ENCODE measurements at regions not wholly inside any gene's neighbourhood (a gene's known extent, or its start where the extent isn't known, plus 50 kb on each side); places are given as distances from the start of the nearest gene placed in this dataset.

- no TSS peak for BruUV-seq (replicated peaks)
- Histone ChIP-seq H3K9me2 (ENCODE audit: insufficient read depth) (no peaks in the 10 kb centered on the region), H3K9me3 (ENCODE audit: control insufficient read depth in 1 of 2, insufficient read depth in 1 of 2, low read depth in 1 of 2, low read length in 2 of 2) (no peaks in the 10 kb centered on the region), H3K4me3 (replicated peaks in 1 of 2; ENCODE audit: low read depth in 1 of 2, low read length in 2 of 2) (no peak overlapping the region), H3K79me2 (ENCODE audit: insufficient read depth, low read length) (no peaks in the 10 kb centered on the region), H3K36me3 (ENCODE audit: control insufficient read depth in 1 of 2, insufficient read depth in 2 of 2, low read length in 2 of 2) (no peaks in the 10 kb centered on the region), H3K9ac (ENCODE audit: low read length) (no peak overlapping the region), H3K4me1 (ENCODE audit: control insufficient read depth in 1 of 2, insufficient read depth in 2 of 2, low read length in 2 of 2) (no peaks in the 10 kb centered on the region), H4K20me1 (ENCODE audit: insufficient read depth) (no peaks in the 10 kb centered on the region), H3K27ac (ENCODE audit: low read depth, low read length) (no peak overlapping the region), H3K27me3 (ENCODE audit: insufficient read depth, low read length) (no peaks in the 10 kb centered on the region), H2AFZ (ENCODE audit: low read depth, low read length, poor library complexity, severe bottlenecking) (no peak overlapping the region), H3K4me2 (ENCODE audit: low read length) (no peak overlapping the region)
- intact Hi-C loops (cut with micrococcal nuclease): no loop called here
- DNase-seq (ENCODE audit: low read depth, low spot score) (no peak), ATAC-seq (no peak)
- CTCF ChIA-PET: no interaction called here
- RAD21 ChIA-PET (ENCODE audit: low non-redundant PET in 1 of 2, low total read pairs in 2 of 2, uncharacterized antibody in 2 of 2, unreplicated experiment in 2 of 2): no interaction called here
- TF ChIP-seq EZH2phosphoT487 (IDR thresholded peaks at IDR 0.05; ENCODE audit: borderline replicate concordance) (no peak), SP1 (IDR thresholded peaks at IDR 0.05; ENCODE audit: low read depth) (no peak), SIN3A (IDR thresholded peaks at IDR 0.05; ENCODE audit: low read depth) (no peak), FOSL1 (IDR thresholded peaks at IDR 0.05; ENCODE audit: low read depth) (no peak), ATF3 (IDR thresholded peaks at IDR 0.05) (no peak), ZNF274 (IDR thresholded peaks at IDR 0.05; ENCODE audit: low read depth, low read length) (no peak), CEBPB (IDR thresholded peaks at IDR 0.05; ENCODE audit: low read depth) (no peak), RAD21 (IDR thresholded peaks at IDR 0.05; ENCODE audit: low read depth) (no peak), ZFX (IDR thresholded peaks at IDR 0.05) (no peak), POLR2AphosphoS5 (IDR thresholded peaks at IDR 0.05; ENCODE audit: low read depth, low read length) (no peak), SRF (IDR thresholded peaks at IDR 0.05; ENCODE audit: low read depth) (no peak)
- POLR2A ChIA-PET: no interaction called here
Measured at GRCh38 chr2:146764301-146764700, 1080.5 kb upstream of the ACVR2A start.

- Histone ChIP-seq H3K4me1 (ENCODE audit: control insufficient read depth in 1 of 2, insufficient read depth in 2 of 2, low read length in 2 of 2) (no peaks in the 10 kb centered on the region), H3K79me2 (ENCODE audit: insufficient read depth, low read length) (no peaks in the 10 kb centered on the region), H4K20me1 (ENCODE audit: insufficient read depth) (no peaks in the 10 kb centered on the region), H3K4me2 (ENCODE audit: low read length) (no peak overlapping the region), H3K4me3 (replicated peaks in 1 of 2; ENCODE audit: low read depth in 1 of 2, low read length in 2 of 2) (no peak overlapping the region), H3K9me2 (ENCODE audit: insufficient read depth) (no peaks in the 10 kb centered on the region), H3K27me3 (ENCODE audit: insufficient read depth, low read length) (no peaks in the 10 kb centered on the region), H3K27ac (ENCODE audit: low read depth, low read length) (no peak overlapping the region), H3K9me3 (ENCODE audit: control insufficient read depth in 1 of 2, insufficient read depth in 1 of 2, low read depth in 1 of 2, low read length in 2 of 2) (no peaks in the 10 kb centered on the region), H3K36me3 (ENCODE audit: control insufficient read depth in 1 of 2, insufficient read depth in 2 of 2, low read length in 2 of 2) (no peaks in the 10 kb centered on the region), H3K9ac (ENCODE audit: low read length) (no peak overlapping the region), H2AFZ (ENCODE audit: low read depth, low read length, poor library complexity, severe bottlenecking) (no peak overlapping the region)
- BruUV-seq (replicated peaks): no TSS peak
- intact Hi-C loops (cut with micrococcal nuclease): no loop called here
- DNase-seq (ENCODE audit: low read depth, low spot score): no peak
- RAD21 ChIA-PET (ENCODE audit: low non-redundant PET in 1 of 2, low total read pairs in 2 of 2, uncharacterized antibody in 2 of 2, unreplicated experiment in 2 of 2): no interaction called here
- ATAC-seq: no peak
- POLR2A ChIA-PET: no interaction called here
- CTCF ChIA-PET: no interaction called here
- TF ChIP-seq SIN3A (IDR thresholded peaks at IDR 0.05; ENCODE audit: low read depth) (no peak), SP1 (IDR thresholded peaks at IDR 0.05; ENCODE audit: low read depth) (no peak), REST (IDR thresholded peaks at IDR 0.05; ENCODE audit: low read depth) (no peak), EZH2phosphoT487 (IDR thresholded peaks at IDR 0.05; ENCODE audit: borderline replicate concordance) (no peak), EZH2 (IDR thresholded peaks at IDR 0.05) (no peak), ZNF274 (IDR thresholded peaks at IDR 0.05; ENCODE audit: low read depth, low read length) (no peak), CEBPB (IDR thresholded peaks at IDR 0.05; ENCODE audit: low read depth) (no peak), ZBTB33 (IDR thresholded peaks at IDR 0.05; ENCODE audit: extremely low read depth, insufficient replicate concordance, low read length) (no peak), SRF (IDR thresholded peaks at IDR 0.05; ENCODE audit: low read depth) (no peak)
Measured at GRCh38 chr2:146762786-146763185, 1082.0 kb upstream of the ACVR2A start.
